Endodermal cell (in vitro differentiated cells): ENCODE measurements at regions not wholly inside any gene's neighbourhood (a gene's known extent, or its start where the extent isn't known, plus 50 kb on each side); places are given as distances from the start of the nearest gene placed in this dataset.

Experiments used
- DNase-seq: peaks from one replicate; pipeline ENCODE4 v3.0.0-alpha.2; 2017
- H3K27ac ChIP-seq: 2 replicates; pipeline ENCODE4 v1.5.1; 2013; ENCODE audit warnings: mild to moderate bottlenecking, low read depth, low read length, moderate library complexity
- H3K27me3 ChIP-seq: 2 replicates; pipeline ENCODE4 v1.6.1; 2013; ENCODE audit warnings: mild to moderate bottlenecking, low read length, moderate library complexity; ENCODE audit not compliant: insufficient read depth, control insufficient read depth, poor library complexity, severe bottlenecking
- H3K36me3 ChIP-seq: 2 replicates; pipeline ENCODE4 v1.7.0; 2013; ENCODE audit warnings: mild to moderate bottlenecking, low read length, moderate library complexity; ENCODE audit not compliant: control insufficient read depth, insufficient read depth
- H3K4me1 ChIP-seq: one replicate; pipeline ENCODE4 v1.7.0; 2013; ENCODE audit warnings: low read length; ENCODE audit not compliant: control insufficient read depth, insufficient read depth
- H3K4me3 ChIP-seq: 2 replicates; pipeline ENCODE4 v1.5.1; 2013; ENCODE audit warnings: mild to moderate bottlenecking, low read length, moderate library complexity
- H3K9ac ChIP-seq: 2 replicates; pipeline ENCODE4 v1.6.1; 2013; ENCODE audit warnings: mild to moderate bottlenecking, low read length, moderate library complexity; ENCODE audit not compliant: poor library complexity, severe bottlenecking; ENCODE audit errors: extremely low read depth
- H3K9me3 ChIP-seq: 2 replicates; pipeline ENCODE4 v1.6.1; 2013; ENCODE audit warnings: mild to moderate bottlenecking, low read length, moderate library complexity; ENCODE audit not compliant: control insufficient read depth
- H3K27ac Mint-ChIP-seq: 2 replicates; pipeline ENCODE4 v1.8.0; 2020; ENCODE audit warnings: mixed read lengths
- H3K27me3 Mint-ChIP-seq: 2 replicates; pipeline ENCODE4 v1.8.0; 2021; ENCODE audit warnings: mild to moderate bottlenecking, mixed read lengths; ENCODE audit not compliant: insufficient read depth
- H3K36me3 Mint-ChIP-seq: 2 replicates; pipeline ENCODE4 v1.8.0; 2020; ENCODE audit warnings: low read depth, mixed read lengths
- H3K4me1 Mint-ChIP-seq: 2 replicates; pipeline ENCODE4 v1.8.0; 2020; ENCODE audit warnings: mixed read lengths
- H3K4me3 Mint-ChIP-seq: 2 replicates; pipeline ENCODE4 v1.8.0; 2020; ENCODE audit warnings: mild to moderate bottlenecking, moderate library complexity, mixed read lengths
- H3K9me3 Mint-ChIP-seq: 2 replicates; pipeline ENCODE4 v1.8.0; 2020; ENCODE audit warnings: mild to moderate bottlenecking, mixed read lengths
- WGBS, 2 experiments: methylation state at CpG; one replicate each; pipeline versions ENCODE4 v1.1.5 to v1.1.7; 2013; ENCODE audit warnings: missing lambda C conversion rate in 2 of 2, mixed read lengths in 1 of 2; ENCODE audit not compliant: insufficient coverage in 1 of 2, insufficient read length in 1 of 2; 5-methylcytosine and 5-hydroxymethylcytosine counted together
- TF ChIP-seq, protein P1 (sequence below): fragments of 200-600 bp; sonication (generic); conservative IDR thresholded peaks from 2 replicates; pipeline ENCODE4 v1.5.0; 2021; ENCODE audit warnings: antibody characterized with exemption, mild to moderate bottlenecking

DNA sequence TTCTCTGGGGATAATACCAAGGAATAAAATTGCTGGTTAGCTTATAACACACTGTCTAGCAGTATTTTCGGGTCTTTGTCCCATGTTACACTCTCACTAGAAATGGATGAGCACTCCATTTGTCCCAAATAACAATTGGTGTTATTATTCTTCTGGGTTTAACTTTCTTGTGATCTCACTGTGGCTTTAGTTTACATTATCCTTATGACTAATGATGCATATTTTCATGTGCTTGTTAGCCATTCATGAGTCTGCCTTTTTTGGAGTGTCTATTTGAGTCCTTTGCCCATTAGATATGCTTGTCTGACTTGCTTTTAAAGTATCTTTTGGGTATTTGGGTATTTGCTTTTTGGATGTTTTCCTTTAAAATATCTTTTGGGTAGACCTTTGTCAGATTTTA lies 372.9 kb upstream of the TENM3 start:
- 80 to 92% methylated on average over 1 of the region's 1 CpG for WGBS, 2 experiments
- H3K4me3 ChIP-seq, result no peak overlapping the region

DNA sequence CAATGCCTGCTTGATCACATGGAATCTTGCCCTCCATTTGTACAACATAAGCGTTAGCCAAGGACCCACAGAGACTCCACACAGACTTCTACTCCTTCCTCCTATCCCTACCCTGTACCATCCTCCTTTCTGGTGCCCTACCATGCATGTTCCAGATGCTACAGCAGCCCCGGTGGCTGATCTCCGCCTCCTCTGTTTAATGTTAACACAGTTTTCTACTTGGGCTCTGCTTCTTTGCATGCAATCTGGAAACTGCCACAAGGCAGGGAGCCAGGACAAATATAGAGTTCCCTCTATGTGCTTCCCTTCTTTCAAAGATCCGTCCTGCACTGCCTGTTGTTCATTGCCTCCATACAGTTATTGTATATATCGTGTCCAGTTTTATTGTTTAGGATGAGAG lies 368.6 kb upstream of the TENM3 start:
- no peaks in the 10 kb centered on the region for H3K4me1 ChIP-seq
- H3K36me3 ChIP-seq, result no peaks in the 10 kb centered on the region
- Mint-ChIP-seq H3K27ac (no peak overlapping the region), H3K36me3 (no peaks in the 10 kb centered on the region), H3K4me1 (no peaks in the 10 kb centered on the region), H3K4me3 (no peak overlapping the region), H3K9me3 (no peaks in the 10 kb centered on the region), H3K27me3 (no peaks in the 10 kb centered on the region)
- 78 to 82% methylated on average over 4 to 5 of the region's 5 CpGs for WGBS, 2 experiments
- no peak overlapping the region for H3K9ac ChIP-seq
- no peaks in the 10 kb centered on the region for H3K27me3 ChIP-seq
- no peaks in the 10 kb centered on the region for H3K9me3 ChIP-seq
- no peak overlapping the region for H3K27ac ChIP-seq
- no peak overlapping the region for H3K4me3 ChIP-seq
- TF ChIP-seq, protein P1, sequence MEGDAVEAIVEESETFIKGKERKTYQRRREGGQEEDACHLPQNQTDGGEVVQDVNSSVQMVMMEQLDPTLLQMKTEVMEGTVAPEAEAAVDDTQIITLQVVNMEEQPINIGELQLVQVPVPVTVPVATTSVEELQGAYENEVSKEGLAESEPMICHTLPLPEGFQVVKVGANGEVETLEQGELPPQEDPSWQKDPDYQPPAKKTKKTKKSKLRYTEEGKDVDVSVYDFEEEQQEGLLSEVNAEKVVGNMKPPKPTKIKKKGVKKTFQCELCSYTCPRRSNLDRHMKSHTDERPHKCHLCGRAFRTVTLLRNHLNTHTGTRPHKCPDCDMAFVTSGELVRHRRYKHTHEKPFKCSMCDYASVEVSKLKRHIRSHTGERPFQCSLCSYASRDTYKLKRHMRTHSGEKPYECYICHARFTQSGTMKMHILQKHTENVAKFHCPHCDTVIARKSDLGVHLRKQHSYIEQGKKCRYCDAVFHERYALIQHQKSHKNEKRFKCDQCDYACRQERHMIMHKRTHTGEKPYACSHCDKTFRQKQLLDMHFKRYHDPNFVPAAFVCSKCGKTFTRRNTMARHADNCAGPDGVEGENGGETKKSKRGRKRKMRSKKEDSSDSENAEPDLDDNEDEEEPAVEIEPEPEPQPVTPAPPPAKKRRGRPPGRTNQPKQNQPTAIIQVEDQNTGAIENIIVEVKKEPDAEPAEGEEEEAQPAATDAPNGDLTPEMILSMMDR, result peak; percentile 27
- DNase-seq, result no peak

More for the DNA sequence above, 372.9 kb upstream of the TENM3 start:
- H3K36me3 Mint-ChIP-seq, result no peaks in the 10 kb centered on the region
- Histone ChIP-seq H3K9me3 (no peaks in the 10 kb centered on the region), H3K4me1 (no peaks in the 10 kb centered on the region), H3K27me3 (no peaks in the 10 kb centered on the region), H3K27ac (no peak overlapping the region), H3K9ac (no peak overlapping the region), H3K36me3 (no peaks in the 10 kb centered on the region)
- H3K4me1 Mint-ChIP-seq, result no peaks in the 10 kb centered on the region
- no peak overlapping the region for H3K27ac Mint-ChIP-seq
- no peak for DNase-seq
- TF ChIP-seq, protein P1, result no peak
- H3K4me3 Mint-ChIP-seq, result no peak overlapping the region
- H3K9me3 Mint-ChIP-seq, result no peaks in the 10 kb centered on the region
- H3K27me3 Mint-ChIP-seq, result no peaks in the 10 kb centered on the region

DNA sequence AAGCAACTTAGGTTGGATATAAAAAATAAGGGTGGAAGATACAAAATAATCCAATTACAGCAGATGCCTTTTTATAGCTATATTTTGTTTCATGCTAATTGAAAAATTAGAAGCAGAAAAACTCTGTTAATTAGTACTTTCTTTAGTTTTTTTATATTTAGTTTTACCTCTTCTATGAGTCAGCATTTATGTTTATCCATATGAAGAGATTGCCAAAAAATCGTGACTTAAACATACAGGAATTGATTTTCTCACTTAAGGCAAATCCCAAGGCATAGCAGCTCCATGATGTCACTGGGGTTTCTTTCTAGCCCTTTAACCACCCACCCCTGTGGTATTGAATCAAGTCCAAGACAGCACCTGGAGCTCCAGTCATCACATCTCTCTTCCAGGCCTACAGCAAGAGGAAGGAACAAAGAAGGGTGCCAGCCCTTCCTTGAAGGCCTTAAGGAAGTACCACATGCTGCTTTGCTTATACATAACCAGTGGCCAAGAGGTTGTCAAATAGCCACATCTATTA lies 365.8 kb upstream of the TENM3 start:
- no peaks in the 10 kb centered on the region for H3K4me1 ChIP-seq
- H3K9me3 Mint-ChIP-seq, result no peaks in the 10 kb centered on the region
- H3K27me3 Mint-ChIP-seq, result no peaks in the 10 kb centered on the region
- H3K27me3 ChIP-seq, result no peaks in the 10 kb centered on the region
- no peaks in the 10 kb centered on the region for H3K36me3 Mint-ChIP-seq
- no peak for DNase-seq
- TF ChIP-seq, protein P1, result no peak
- no peak overlapping the region for H3K27ac ChIP-seq
- H3K9ac ChIP-seq, result no peak overlapping the region
- WGBS, 2 experiments, result 95% methylated on average over 1 of the region's 1 CpG; no CpG with 5 or more reads in 1 of the 2 experiments
- H3K36me3 ChIP-seq, result no peaks in the 10 kb centered on the region
- no peak overlapping the region for H3K27ac Mint-ChIP-seq
- no peak overlapping the region for H3K4me3 Mint-ChIP-seq
- H3K4me3 ChIP-seq, result no peak overlapping the region
- H3K9me3 ChIP-seq, result no peaks in the 10 kb centered on the region
- no peaks in the 10 kb centered on the region for H3K4me1 Mint-ChIP-seq
